IPS-20b (cell line): ENCODE measurements at regions not wholly inside any gene's neighbourhood (a gene's known extent, or its start where the extent isn't known, plus 50 kb on each side); places are given as distances from the start of the nearest gene placed in this dataset.

Experiments used
- H3K27ac ChIP-seq: one replicate; pipeline ENCODE4 v1.5.1; 2013; ENCODE audit warnings: low read length
- H3K27me3 ChIP-seq: 2 replicates; pipeline ENCODE4 v1.6.1; 2013; ENCODE audit warnings: mild to moderate bottlenecking, low read length, inconsistent platforms; ENCODE audit not compliant: insufficient read depth
- H3K36me3 ChIP-seq: 2 replicates; pipeline ENCODE4 v1.6.1; 2013; ENCODE audit warnings: low read depth, mild to moderate bottlenecking, inconsistent platforms, low read length, moderate library complexity; ENCODE audit not compliant: insufficient read depth
- H3K4me1 ChIP-seq: 2 replicates; pipeline ENCODE4 v1.6.1; 2013; ENCODE audit warnings: mild to moderate bottlenecking, control low read depth, inconsistent platforms, low read length, moderate library complexity; ENCODE audit not compliant: insufficient read depth
- H3K4me3 ChIP-seq: 2 replicates; pipeline ENCODE4 v1.5.1; 2013; ENCODE audit warnings: mild to moderate bottlenecking, low read length, inconsistent platforms
- H3K9ac ChIP-seq: 2 replicates; pipeline ENCODE4 v1.6.1; 2013; ENCODE audit warnings: low read depth, mild to moderate bottlenecking, inconsistent platforms, low read length, moderate library complexity
- H3K9me3 ChIP-seq: 2 replicates; pipeline ENCODE4 v1.6.1; 2013; ENCODE audit warnings: mild to moderate bottlenecking, low read depth, low read length, inconsistent platforms; ENCODE audit not compliant: insufficient read depth

DNA sequence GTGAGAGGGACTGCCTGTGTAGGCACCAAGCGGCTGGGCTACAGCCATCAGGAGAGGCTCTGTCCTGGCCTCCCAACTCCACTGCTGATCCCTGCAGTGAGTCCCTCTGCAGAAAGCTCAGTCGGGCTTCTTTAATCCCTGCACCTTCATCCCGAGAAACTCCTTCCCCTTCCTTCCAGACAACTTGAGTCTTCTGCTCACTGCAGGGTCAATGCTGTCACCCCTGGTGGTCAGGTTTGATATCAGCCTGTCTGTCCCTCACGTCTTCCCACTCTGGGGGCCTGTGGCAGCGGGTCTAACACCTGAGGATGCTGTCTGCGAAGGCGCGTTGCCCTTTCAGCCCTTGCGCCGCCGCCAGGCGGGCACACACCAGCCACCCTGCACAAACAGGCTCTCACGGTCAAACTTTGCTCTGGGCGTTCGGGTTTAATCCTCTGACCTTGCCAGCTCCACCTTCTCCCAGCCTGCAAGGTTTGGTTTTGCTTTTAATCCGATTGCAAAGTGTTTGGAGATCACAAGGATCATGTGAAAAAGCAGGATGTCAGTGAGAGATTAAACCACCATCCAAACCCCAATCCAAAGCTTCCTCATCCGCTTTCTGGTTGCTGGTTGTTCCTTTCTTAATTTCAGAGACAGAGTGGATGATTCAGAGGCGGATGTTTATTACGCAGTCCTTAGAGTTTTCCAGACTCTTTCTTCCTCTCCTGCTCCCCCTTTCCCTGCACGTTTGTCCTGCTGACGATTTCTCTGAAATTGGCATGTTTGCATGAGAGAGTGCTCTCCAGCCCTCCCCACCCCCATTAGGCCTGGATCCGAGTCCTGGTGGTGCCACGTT is 74.8 kb upstream of the SLC34A2 start:
- peak overlapping the region; percentile 39; the same call in 1 of the 2 replicates for H3K9ac ChIP-seq
- H3K27me3 ChIP-seq = no peaks in the 10 kb centered on the region
- no peaks in the 10 kb centered on the region for H3K9me3 ChIP-seq
- no peak overlapping the region for H3K4me3 ChIP-seq
- H3K27ac ChIP-seq = no peak overlapping the region
- no peaks in the 10 kb centered on the region for H3K36me3 ChIP-seq
- H3K4me1 ChIP-seq = peaks cover 13% of the 10 kb centered on the region; the same call in 1 of the 2 replicates

DNA sequence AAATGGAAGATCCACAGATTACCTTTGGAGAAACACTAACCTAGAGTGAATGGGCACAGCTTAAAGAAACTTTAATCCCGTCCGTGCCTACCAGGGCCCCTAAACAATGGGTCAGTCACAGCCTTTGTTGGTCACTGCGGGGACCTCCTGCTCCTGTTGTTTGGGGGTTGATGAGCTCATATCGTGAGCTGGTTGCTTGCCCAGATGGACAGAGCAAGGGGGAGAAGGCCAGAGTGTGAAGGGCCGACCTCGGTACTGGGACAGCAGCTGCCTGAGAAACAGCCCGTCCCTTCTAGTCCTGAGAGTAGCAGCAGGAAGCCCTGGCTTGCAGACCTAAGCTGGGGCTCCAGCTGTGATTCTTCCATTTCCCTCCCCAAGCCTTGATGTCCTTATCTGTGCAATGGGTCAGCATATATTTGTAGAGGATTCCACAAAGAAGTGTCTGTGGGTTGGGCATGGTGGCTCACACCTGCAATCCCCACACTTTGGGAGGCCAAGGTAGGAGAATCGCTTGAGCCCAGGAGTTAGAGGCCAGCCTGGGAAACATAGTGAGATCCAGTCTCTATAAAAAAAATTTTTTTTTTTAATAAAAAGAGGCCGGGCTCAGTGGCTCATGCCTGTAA is 69.6 kb upstream of the SLC34A2 start:
- H3K27ac ChIP-seq = no peak overlapping the region

DNA sequence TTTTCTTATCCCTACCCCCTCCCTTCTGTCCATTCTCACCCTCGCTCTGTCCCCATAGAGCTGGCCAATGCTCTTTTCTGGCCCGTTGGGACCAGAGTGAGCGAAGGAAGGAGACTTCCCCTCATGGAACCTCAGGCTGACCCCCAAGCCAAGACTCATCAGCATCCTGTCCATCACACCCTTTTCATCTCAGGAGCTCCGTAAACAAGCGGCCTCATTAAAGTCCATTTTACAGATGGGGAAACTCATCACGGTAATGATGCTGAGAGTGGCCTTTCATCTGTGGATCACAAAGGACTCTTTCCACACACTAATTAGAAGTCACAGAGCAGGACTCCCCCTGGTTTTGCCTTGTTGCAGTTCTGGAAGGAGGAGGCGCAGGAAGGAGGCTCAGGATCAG is 67.4 kb upstream of the SLC34A2 start:
- H3K9ac ChIP-seq = no peak overlapping the region
- H3K36me3 ChIP-seq = no peaks in the 10 kb centered on the region
- H3K9me3 ChIP-seq = no peaks in the 10 kb centered on the region
- H3K27ac ChIP-seq = no peak overlapping the region
- peaks cover 20% of the 10 kb centered on the region for H3K4me1 ChIP-seq
- H3K4me3 ChIP-seq = no peak overlapping the region
- no peaks in the 10 kb centered on the region for H3K27me3 ChIP-seq

More for the DNA sequence above, 69.6 kb upstream of the SLC34A2 start:
- no peak overlapping the region for H3K4me3 ChIP-seq
- no peaks in the 10 kb centered on the region for H3K9me3 ChIP-seq
- no peaks in the 10 kb centered on the region for H3K36me3 ChIP-seq
- peaks cover 20% of the 10 kb centered on the region for H3K4me1 ChIP-seq
- H3K27me3 ChIP-seq = no peaks in the 10 kb centered on the region
- peak overlapping the region; percentile 45; the same call in 1 of the 2 replicates for H3K9ac ChIP-seq

DNA sequence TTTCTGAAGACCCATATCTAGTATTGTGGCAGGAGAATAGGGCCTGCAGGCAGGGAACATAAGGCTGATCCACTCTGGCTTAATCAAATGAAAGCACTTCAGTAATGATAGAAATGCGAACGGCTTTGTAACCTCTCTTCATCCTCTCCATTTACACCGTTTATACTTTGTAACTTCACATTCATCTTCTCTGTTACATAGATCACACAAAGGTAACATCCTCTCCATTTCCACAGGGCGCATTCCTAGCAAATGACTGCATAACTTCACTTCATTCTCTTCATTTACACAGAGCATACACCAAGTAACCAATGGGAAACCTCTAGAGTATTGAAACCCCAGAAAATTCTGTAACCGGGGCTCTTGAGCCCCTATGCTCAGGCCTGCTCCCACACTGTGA is 65.5 kb upstream of the SLC34A2 start:
- no peaks in the 10 kb centered on the region for H3K9me3 ChIP-seq
- no peaks in the 10 kb centered on the region for H3K27me3 ChIP-seq
- peaks cover 20% of the 10 kb centered on the region for H3K4me1 ChIP-seq
- no peak overlapping the region for H3K27ac ChIP-seq
- H3K4me3 ChIP-seq = no peak overlapping the region
- H3K9ac ChIP-seq = no peak overlapping the region
- no peaks in the 10 kb centered on the region for H3K36me3 ChIP-seq

DNA sequence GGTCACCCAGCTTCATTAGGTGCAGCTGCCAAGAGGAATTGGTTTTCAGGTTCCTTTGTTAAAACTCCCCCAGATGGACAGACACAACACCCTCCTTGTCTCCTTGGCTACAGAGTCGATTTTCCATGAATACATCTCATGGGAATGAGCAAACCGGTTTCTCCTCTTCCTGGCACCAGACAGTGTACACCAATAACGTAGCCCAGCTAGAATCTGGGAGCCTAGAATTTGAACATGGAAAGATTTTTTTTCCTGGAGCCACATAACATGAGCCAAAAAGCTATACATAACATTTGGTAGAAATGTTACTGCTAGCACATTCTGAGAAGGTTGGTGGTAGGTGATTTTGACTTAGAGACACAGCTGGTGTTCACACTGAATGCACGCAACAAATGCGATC is 62.9 kb upstream of the SLC34A2 start:
- Histone ChIP-seq H3K4me1 (peaks cover 12% of the 10 kb centered on the region), H3K36me3 (no peaks in the 10 kb centered on the region), H3K27me3 (no peaks in the 10 kb centered on the region), H3K4me3 (no peak overlapping the region), H3K9ac (no peak overlapping the region), H3K27ac (no peak overlapping the region), H3K9me3 (peaks cover 11% of the 10 kb centered on the region)
